ENCODE measurements at regions not wholly inside any gene's neighbourhood (a gene's known extent, or its start where the extent isn't known, plus 50 kb on each side); places are given as distances from the start of the nearest gene placed in this dataset.

DNA sequence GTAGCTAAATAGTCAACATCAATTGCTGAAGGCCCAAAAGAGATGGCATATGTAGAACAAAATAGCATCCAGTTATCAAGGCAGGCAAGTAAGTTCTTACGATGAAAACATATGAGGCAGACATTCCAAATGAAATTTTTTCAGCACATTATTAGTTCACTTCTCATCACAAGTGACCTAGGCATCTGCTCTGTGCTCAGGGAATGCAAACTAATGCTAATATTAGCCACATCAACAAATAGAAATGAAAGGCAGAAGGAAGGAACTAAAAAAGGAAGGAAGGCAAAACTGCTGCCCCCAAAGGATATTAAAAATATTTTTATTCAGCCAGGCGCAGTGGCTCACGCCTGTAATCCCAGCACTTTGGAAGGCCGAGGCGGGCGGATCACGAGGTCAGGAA lies 51.2 kb upstream of the ROCK1 start:
- 85% methylated on average over 7 of the region's 7 CpGs for WGBS
- H3K4me1 ChIP-seq: no peaks in the 10 kb centered on the region
- no peak for TF ChIP-seq POLR2A (IDR thresholded peaks at IDR 0.05)
- TF ChIP-seq, protein P1, sequence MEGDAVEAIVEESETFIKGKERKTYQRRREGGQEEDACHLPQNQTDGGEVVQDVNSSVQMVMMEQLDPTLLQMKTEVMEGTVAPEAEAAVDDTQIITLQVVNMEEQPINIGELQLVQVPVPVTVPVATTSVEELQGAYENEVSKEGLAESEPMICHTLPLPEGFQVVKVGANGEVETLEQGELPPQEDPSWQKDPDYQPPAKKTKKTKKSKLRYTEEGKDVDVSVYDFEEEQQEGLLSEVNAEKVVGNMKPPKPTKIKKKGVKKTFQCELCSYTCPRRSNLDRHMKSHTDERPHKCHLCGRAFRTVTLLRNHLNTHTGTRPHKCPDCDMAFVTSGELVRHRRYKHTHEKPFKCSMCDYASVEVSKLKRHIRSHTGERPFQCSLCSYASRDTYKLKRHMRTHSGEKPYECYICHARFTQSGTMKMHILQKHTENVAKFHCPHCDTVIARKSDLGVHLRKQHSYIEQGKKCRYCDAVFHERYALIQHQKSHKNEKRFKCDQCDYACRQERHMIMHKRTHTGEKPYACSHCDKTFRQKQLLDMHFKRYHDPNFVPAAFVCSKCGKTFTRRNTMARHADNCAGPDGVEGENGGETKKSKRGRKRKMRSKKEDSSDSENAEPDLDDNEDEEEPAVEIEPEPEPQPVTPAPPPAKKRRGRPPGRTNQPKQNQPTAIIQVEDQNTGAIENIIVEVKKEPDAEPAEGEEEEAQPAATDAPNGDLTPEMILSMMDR (IDR thresholded peaks at IDR 0.05): no peak
- TF ChIP-seq EP300 (IDR thresholded peaks at IDR 0.05): no peak
- no peak for TF ChIP-seq POLR2AphosphoS5 (IDR thresholded peaks at IDR 0.05)
- peak overlapping the region; percentile 29 for H3K27ac ChIP-seq
- H3K9me3 ChIP-seq: no peaks in the 10 kb centered on the region
- DNase-seq (ENCODE audit: low spot score in 2 of 2): no peak
- no peaks in the 10 kb centered on the region for H3K27me3 ChIP-seq
- no peaks in the 10 kb centered on the region for H3K36me3 ChIP-seq
- no peak overlapping the region for H3K4me3 ChIP-seq

DNA sequence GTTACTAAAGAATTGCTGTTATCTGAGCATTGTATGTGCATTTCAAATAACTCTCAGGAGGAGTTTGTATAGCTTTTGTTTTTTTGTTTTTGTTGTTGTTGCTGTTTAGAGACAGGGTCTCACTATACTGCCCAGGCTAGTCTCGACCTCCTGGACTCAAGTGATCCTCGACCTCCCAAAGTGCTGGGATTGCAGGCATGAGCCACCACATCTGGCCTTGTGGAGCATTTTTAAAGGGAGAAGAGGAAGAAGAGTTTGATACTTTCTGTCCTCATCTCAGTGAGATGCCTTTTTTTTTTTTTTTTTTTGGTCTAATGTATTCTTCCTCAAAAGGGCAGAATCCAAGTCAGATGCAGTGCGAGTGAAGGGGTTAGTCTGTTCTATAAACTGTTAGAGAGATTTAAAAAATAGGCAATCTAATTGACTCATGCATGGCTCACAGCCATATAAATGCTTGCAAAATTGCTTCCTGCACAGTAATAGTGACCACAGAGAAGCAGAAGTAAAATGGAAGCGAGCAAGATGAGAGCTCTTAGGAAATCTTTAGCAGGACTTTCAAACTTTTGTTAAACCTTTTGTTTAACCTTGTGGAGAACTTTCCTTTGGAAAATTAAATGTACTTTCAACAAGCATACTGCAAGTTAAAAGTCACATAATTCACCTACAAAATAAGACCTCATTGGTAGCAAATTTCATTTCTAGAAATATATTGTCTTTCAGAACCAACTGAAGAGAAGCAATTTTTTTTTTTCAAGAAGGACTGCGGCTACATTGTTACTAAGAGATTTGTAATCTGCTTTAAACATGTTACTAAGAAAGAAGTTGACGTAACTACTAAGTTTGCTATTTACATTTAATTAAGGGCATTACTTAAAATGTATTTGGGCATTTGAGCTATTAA lies 52.3 kb upstream of the ROCK1 start:
- Histone ChIP-seq H3K4me1 (no peaks in the 10 kb centered on the region), H3K27me3 (no peaks in the 10 kb centered on the region), H3K36me3 (no peaks in the 10 kb centered on the region), H3K9me3 (no peaks in the 10 kb centered on the region), H3K4me3 (no peak overlapping the region), H3K27ac (peak overlapping the region; percentile 29)
- no peak for DNase-seq (ENCODE audit: low spot score in 2 of 2)
- TF ChIP-seq POLR2A (IDR thresholded peaks at IDR 0.05) (no peak), POLR2AphosphoS5 (IDR thresholded peaks at IDR 0.05) (no peak), EP300 (IDR thresholded peaks at IDR 0.05) (no peak)
- TF ChIP-seq, protein P1 (IDR thresholded peaks at IDR 0.05): no peak
- WGBS: 57% methylated on average over 6 of the region's 6 CpGs

GRCh38 chr18:21164548-21165095 lies 53.0 kb upstream of the ROCK1 start:
- H3K27ac ChIP-seq: peak overlapping the region; percentile 15

GRCh38 chr18:21167641-21168377 lies 56.2 kb upstream of the ROCK1 start:
- no peak for TF ChIP-seq POLR2A (IDR thresholded peaks at IDR 0.05)
- no peak for TF ChIP-seq EP300 (IDR thresholded peaks at IDR 0.05)
- no peak for TF ChIP-seq POLR2AphosphoS5 (IDR thresholded peaks at IDR 0.05)
- TF ChIP-seq, protein P1 (IDR thresholded peaks at IDR 0.05): no peak
- Histone ChIP-seq H3K27ac (no peak overlapping the region), H3K27me3 (no peaks in the 10 kb centered on the region), H3K4me3 (no peak overlapping the region), H3K9me3 (no peaks in the 10 kb centered on the region), H3K36me3 (no peaks in the 10 kb centered on the region), H3K4me1 (no peaks in the 10 kb centered on the region)
- 23% methylated on average over 1 of the region's 1 CpG for WGBS
- DNase-seq (ENCODE audit: low spot score in 2 of 2): no peak

More at GRCh38 chr18:21164548-21165095, 53.0 kb upstream of the ROCK1 start:
- 51% methylated on average over 2 of the region's 2 CpGs for WGBS
- H3K36me3 ChIP-seq: no peaks in the 10 kb centered on the region
- no peak for TF ChIP-seq EP300 (IDR thresholded peaks at IDR 0.05)
- TF ChIP-seq POLR2A (IDR thresholded peaks at IDR 0.05): no peak
- no peak for TF ChIP-seq POLR2AphosphoS5 (IDR thresholded peaks at IDR 0.05)
- TF ChIP-seq, protein P1 (IDR thresholded peaks at IDR 0.05): no peak
- no peaks in the 10 kb centered on the region for H3K4me1 ChIP-seq
- H3K4me3 ChIP-seq: no peak overlapping the region
- no peaks in the 10 kb centered on the region for H3K9me3 ChIP-seq
- no peaks in the 10 kb centered on the region for H3K27me3 ChIP-seq
- no peak for DNase-seq (ENCODE audit: low spot score in 2 of 2)

DNA sequence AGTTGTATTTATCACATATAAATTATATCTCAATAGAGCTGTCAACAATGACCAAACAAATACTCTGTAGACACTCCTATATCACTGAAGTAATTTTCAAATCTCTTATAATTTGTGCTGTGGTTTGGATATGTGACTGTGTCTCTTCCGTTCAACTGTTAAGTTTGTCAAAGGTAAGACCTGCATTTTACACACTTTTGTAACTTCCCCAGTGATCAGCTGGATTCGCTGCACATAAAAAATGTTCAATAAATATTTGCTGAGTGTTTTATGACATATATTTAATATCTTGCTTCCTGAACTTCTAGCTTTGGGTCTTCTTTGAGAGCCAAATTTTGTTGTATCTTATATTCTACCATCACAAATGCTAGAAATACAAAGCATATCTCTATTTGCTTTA lies 57.3 kb upstream of the ROCK1 start:
- Histone ChIP-seq H3K4me3 (no peak overlapping the region), H3K27me3 (no peaks in the 10 kb centered on the region), H3K9me3 (no peaks in the 10 kb centered on the region), H3K4me1 (no peaks in the 10 kb centered on the region), H3K27ac (no peak overlapping the region), H3K36me3 (no peaks in the 10 kb centered on the region)
- TF ChIP-seq, protein P1 (IDR thresholded peaks at IDR 0.05): no peak
- TF ChIP-seq POLR2AphosphoS5 (IDR thresholded peaks at IDR 0.05) (no peak), POLR2A (IDR thresholded peaks at IDR 0.05) (no peak), EP300 (IDR thresholded peaks at IDR 0.05) (no peak)
- no peak for DNase-seq (ENCODE audit: low spot score in 2 of 2)
- 86% methylated on average over 2 of the region's 2 CpGs for WGBS
